M059J (cell line): ENCODE measurements at regions not wholly inside any gene's neighbourhood (a gene's known extent, or its start where the extent isn't known, plus 50 kb on each side); places are given as distances from the start of the nearest gene placed in this dataset.

ENCODE experiments used
- DNase-seq: peaks from one replicate; pipeline ENCODE4 v3.0.0-alpha.2; 2012; ENCODE audit warnings: low read depth

GRCh38 chr5:3145641-3146040 lies 394.2 kb upstream of the IRX2 start:
- no peak for DNase-seq

DNA sequence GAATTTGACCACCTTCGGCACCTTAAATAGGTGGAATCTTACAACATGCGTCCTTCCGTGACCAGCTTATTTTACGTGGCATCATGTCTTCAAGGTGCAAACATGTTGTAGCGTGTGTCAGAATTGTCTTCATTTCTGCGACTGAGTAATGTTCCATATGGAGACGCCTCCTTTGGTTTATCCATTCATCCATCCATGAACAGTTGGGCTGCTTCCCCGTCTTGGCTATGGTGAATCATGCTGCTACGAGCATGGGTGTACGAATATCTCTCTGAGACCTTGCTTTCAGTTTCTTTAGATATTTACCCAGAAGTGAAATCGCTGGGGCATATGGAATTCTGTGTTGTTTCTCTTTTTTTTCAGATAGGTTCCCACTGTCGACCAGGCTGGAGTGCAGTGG lies 391.9 kb upstream of the IRX2 start:
- DNase-seq, result no peak

- no peak for DNase-seq
Observed at GRCh38 chr5:3142261-3143027, 391.0 kb upstream of the IRX2 start.

- no peak for DNase-seq
Observed at GRCh38 chr5:3140117-3140516, 388.6 kb upstream of the IRX2 start.

DNA sequence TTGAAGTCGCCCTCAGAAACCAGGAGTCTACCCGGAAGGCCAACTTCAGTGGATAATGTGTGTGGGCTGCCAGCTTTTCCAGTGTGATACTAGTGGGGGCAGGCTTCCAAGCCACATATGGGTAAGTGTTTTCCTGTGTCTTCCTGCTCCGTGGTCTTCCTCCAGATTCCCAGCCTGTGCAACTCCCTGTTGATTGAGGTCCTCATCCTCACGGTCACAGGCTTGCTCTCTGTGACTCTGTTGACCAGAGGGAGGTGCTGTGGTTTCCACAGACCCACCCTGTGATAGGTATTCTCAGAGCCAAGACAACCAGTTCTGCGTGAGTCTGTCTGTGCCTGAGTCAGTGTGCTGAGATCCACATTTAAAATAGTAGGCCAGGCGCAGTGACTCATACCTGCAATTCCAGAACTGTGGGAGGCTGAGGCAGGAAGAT lies 388.0 kb upstream of the IRX2 start:
- peak; percentile 49 for DNase-seq

DNA sequence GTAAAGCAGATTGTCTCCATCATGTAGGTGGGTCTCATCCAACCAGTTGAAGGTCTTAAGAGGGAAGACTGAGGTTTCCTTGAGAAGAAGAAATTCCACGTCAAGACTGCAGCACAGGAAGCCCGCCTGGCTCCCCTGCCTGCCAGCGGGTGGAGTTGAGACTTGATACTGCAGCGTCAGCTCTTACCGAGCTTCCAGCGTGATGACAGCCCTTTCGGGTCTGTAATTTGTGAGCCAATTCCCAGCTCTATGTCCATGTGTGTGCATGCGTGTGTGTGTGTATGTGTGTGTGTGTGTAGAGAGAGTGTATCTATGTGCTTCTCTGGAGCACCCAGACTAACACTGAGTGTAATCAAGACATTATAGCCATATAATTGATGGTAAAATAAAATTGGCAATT lies 379.7 kb upstream of the IRX2 start:
- DNase-seq, result no peak

GRCh38 chr5:3129252-3129651 lies 377.8 kb upstream of the IRX2 start:
- no peak for DNase-seq

GRCh38 chr5:3127423-3127911 lies 376.0 kb upstream of the IRX2 start:
- no peak for DNase-seq

DNA sequence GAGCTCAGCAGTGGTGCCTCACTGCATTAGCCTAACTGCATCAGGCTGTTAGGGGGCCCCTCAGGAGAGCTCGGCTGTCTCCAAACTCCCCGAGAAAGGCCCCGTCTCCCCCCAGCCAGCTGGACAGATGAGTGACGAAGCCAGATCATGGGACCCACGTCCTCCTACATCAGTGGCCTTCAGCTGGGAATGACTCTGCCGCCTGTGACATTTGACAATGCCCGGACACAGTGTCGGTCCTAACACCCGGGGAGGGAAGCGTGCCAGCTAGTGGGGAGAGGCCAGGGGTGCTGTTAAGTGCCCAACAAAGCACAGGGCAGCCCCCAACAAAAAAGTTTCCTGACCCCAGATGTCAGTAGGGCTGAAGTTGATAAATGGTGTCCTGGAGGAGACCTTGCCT lies 375.2 kb upstream of the IRX2 start:
- DNase-seq, result no peak

GRCh38 chr5:3124410-3124809 lies 372.9 kb upstream of the IRX2 start:
- no peak for DNase-seq

DNA sequence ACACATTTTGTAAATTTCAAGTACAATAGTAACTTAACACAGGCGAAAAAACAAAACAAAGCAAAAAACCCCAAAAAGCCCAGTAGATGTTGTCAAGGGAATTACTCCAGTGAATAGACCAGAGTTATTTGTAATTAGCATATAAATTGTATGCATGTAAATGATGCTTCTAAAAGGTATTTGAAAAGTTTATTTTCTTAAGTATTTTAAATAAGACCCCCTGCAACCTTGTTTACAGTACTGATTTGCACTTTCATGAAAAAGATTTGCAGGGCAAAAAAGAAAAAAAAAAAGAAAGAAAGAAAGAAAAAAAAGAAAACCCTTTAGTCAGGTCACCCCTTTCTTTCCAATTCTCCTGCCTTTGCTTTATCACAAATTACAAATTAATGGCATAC lies 372.3 kb upstream of the IRX2 start:
- no peak for DNase-seq

- DNase-seq, result no peak
Observed at GRCh38 chr5:3122985-3123762, 371.7 kb upstream of the IRX2 start.

DNA sequence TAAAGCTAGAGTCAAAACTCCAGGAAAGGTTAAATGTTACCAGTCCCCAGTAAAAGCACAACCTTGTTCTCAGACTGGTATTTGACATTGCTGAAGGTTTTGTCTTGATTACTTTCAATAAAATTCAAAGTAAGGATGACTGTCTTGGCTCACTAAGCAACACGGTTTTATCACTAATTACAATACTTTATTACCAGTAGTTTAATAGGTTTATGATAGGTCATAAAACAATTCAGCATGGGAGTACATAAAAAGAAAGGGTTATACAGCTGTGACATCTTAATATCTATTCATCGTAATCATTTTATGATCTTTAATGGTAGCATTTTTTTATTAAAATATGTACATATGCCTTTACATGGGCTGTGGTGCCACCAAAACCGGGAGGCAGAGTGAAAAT lies 370.7 kb upstream of the IRX2 start:
- DNase-seq, result no peak

GRCh38 chr5:3121813-3122212 lies 370.3 kb upstream of the IRX2 start:
- DNase-seq, result no peak

DNA sequence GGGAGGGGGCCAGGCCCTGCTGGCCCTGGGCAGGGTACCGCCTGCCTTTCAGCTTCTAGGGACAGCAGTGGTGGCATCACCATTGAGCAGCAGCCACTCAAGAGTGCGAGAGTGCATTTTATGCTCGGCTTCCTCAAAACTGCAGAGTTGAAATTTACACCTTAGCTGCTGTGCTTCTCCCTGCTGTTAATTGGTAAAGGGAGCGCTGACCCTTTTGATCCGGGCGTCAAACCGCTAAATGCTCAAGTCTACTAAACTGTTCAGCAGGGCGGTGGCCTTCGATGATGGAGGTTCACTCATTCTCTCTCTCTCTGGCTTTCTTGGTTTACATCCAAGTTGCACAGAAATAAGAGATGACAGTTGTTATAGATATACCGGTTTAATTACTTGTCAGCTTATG lies 368.6 kb upstream of the IRX2 start:
- no peak for DNase-seq

- no peak for DNase-seq
Observed at GRCh38 chr5:3119435-3119834, 368.0 kb upstream of the IRX2 start.

GRCh38 chr5:3118340-3118739 lies 366.9 kb upstream of the IRX2 start:
- DNase-seq, result no peak

- DNase-seq, result no peak
Observed at GRCh38 chr5:3116366-3116765, 364.9 kb upstream of the IRX2 start.

DNA sequence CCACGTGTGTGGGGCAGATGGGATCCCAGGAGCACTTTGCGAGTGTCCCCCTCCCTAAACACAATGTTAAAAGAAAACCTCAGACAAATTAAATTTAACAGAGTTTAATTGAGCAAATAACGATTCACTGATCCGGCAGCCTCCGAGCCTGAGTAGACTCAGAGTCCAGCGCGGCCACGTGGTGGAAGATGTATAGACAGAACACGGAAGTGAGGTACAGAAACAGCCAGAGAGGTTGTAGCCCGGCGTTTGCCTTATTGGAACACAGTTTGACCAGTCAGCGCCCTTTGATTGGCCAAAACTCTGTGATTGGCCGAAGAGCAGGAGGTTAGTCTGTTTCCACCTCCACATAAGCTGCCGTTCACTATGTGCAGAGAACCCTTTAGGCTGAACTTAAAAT lies 363.0 kb upstream of the IRX2 start:
- DNase-seq, result no peak

DNA sequence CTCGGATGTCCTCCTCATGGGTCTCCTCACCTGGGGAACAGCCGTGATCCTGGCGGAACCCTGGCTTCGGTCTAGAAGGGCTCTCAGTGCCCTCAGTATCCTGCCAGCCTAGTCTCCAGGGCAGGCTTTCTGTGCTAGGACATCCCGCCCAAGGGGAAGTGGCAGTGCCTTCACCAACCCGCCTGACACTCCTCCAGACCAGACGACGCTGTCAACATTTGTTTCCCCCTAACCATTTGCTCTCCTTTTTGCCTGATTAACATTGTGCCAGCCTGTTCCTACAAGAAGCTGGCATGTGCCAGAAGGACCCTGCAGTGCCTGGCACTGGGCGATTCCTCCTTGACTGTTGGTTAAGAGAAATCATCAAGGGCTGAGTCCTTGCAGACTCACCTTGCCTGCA lies 358.9 kb upstream of the IRX2 start:
- no peak for DNase-seq

DNA sequence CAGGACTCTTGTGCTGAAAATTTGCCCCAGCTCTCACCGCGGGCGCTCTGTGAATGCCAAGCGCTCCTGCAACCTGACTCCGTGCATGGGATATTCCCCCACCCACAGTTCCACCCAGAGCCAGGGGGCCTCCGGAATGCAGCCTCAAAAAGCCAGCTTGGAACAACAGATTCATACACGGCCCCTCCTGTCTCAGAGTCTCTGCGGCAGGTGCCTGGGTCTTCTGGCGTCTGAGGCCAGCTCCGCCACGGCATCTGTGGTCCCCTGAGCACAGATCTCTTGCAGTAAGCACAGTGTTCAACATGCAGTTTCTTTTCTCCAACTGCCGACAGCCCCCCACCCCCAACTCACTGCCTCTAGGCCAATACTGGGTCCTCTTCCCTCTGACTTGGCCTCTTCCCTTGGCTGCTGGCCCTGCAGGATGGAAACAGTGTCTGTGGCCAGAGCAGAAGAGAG lies 355.7 kb upstream of the IRX2 start:
- no peak for DNase-seq

GRCh38 chr5:3105581-3105980 lies 354.1 kb upstream of the IRX2 start:
- no peak for DNase-seq

- no peak for DNase-seq
Observed at GRCh38 chr5:3105172-3105571, 353.7 kb upstream of the IRX2 start.
